K562 (cell line): ENCODE measurements at regions not wholly inside any gene's neighbourhood (a gene's known extent, or its start where the extent isn't known, plus 50 kb on each side); places are given as distances from the start of the nearest gene placed in this dataset.

Experiments
- FOXA3 ChIP-seq, 2 experiments: fragments of 450-650 bp in 1 of 2; sonication (generic) in 1 of 2; formaldehyde crosslinking; IDR thresholded peaks in 1 of 2; conservative IDR thresholded peaks in 1 of 2; 2 replicates each; pipeline versions ENCODE4 v1.4.0 to v1.8.0; 2020 to 2022; ENCODE audit warnings: mild to moderate bottlenecking in 2 of 2, missing genetic modification reagents in 1 of 2
- POLR2A ChIP-seq: fragments of 450-650 bp; conservative IDR thresholded peaks from 2 replicates; pipeline ENCODE4 v1.6.1; 2016
- POLR2AphosphoS5 ChIP-seq: IDR thresholded peaks from 2 replicates; pipeline ENCODE4 v1.6.1; 2011; ENCODE audit warnings: mild to moderate bottlenecking, low read depth, low read length, moderate library complexity; ENCODE audit not compliant: control insufficient read depth, insufficient read depth
- RBM22 ChIP-seq: fragments of 200-400 bp; formaldehyde crosslinking; IDR thresholded peaks from 2 replicates; pipeline ENCODE4 v1.6.1; 2018; ENCODE audit warnings: low read length, low read depth; ENCODE audit not compliant: poor library complexity, severe bottlenecking
- RNF2 ChIP-seq: sonication (generic); IDR thresholded peaks from 2 replicates; pipeline ENCODE4 v1.6.1; 2016
- SP2 ChIP-seq: IDR thresholded peaks from 2 replicates; pipeline ENCODE4 v1.6.1; 2011; ENCODE audit warnings: mild to moderate bottlenecking, low read depth, low read length, moderate library complexity; ENCODE audit not compliant: poor library complexity, severe bottlenecking; ENCODE audit errors: extremely low read depth
- ZNF780A ChIP-seq: fragments of 250-450 bp; sonication (Bioruptor Pico); IDR thresholded peaks from 2 replicates; pipeline ENCODE4 v1.5.0; 2021; ENCODE audit warnings: mild to moderate bottlenecking
- TF ChIP-seq, protein P1 (sequence below), 2 experiments: fragments of 450-650 bp; IDR thresholded peaks; 2 replicates each; pipeline ENCODE4 v1.6.1; 2018; ENCODE audit warnings: mild to moderate bottlenecking in 2 of 2, low read depth in 1 of 2; ENCODE audit not compliant: partially characterized antibody in 2 of 2
- TF ChIP-seq, protein P2 (sequence below), 3 experiments: fragments of 200-800 bp in 1 of 3; fragments of 250-450 bp in 1 of 3; fragments of 450-650 bp in 1 of 3; sonication (Bioruptor Pico) in 1 of 3; sonication (Bioruptor generic) in 1 of 3; formaldehyde crosslinking in 1 of 3; IDR thresholded peaks; 2 replicates each; pipeline versions ENCODE4 v1.6.1 to v1.8.0; 2016 to 2022; ENCODE audit warnings: mild to moderate bottlenecking in 2 of 3, missing genetic modification characterization in 2 of 3, missing compliant biosample characterization in 1 of 3, moderate library complexity in 1 of 3
- TF ChIP-seq, protein P3 (sequence below), 3 experiments: IDR thresholded peaks in 2 of 3; conservative IDR thresholded peaks in 1 of 3; 2 replicates each; pipeline ENCODE4 v1.5.1; 2011 to 2012; ENCODE audit warnings: low read length in 3 of 3, mild to moderate bottlenecking in 3 of 3, control low read depth in 2 of 3, improper control_type of control experiment in 1 of 3, inconsistent platforms in 1 of 3, low read depth in 1 of 3, mixed read lengths in 1 of 3, moderate library complexity in 1 of 3; ENCODE audit not compliant: insufficient read depth in 2 of 3
- TF ChIP-seq, protein P4 (sequence below): fragments of 250-450 bp; sonication (Bioruptor Pico); IDR thresholded peaks from 2 replicates; pipeline ENCODE4 v1.4.0; 2020; ENCODE audit warnings: borderline replicate concordance

DNA sequence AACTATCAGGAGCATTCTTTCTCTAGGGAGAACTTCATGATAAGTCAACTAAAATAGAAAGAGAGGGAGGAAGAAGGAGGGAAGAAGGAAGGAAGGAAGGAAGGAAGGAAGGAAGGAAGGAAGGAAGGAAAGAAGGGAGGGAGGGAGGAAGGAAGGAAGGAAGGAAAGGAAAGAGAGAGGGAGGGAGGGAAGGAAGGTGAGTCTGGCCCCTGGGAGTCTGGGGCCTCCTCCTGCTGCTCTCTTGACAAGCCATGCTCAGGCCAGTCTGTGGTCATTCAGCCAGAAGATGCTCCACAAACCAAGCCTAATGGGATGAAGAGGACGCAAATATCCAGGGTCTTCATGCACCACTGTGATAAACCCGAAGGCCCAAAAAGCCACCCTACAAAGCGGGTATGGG, 216.4 kb upstream of the AGAP1 start:
- TF ChIP-seq POLR2AphosphoS5: no peak
- TF ChIP-seq, protein P1, sequence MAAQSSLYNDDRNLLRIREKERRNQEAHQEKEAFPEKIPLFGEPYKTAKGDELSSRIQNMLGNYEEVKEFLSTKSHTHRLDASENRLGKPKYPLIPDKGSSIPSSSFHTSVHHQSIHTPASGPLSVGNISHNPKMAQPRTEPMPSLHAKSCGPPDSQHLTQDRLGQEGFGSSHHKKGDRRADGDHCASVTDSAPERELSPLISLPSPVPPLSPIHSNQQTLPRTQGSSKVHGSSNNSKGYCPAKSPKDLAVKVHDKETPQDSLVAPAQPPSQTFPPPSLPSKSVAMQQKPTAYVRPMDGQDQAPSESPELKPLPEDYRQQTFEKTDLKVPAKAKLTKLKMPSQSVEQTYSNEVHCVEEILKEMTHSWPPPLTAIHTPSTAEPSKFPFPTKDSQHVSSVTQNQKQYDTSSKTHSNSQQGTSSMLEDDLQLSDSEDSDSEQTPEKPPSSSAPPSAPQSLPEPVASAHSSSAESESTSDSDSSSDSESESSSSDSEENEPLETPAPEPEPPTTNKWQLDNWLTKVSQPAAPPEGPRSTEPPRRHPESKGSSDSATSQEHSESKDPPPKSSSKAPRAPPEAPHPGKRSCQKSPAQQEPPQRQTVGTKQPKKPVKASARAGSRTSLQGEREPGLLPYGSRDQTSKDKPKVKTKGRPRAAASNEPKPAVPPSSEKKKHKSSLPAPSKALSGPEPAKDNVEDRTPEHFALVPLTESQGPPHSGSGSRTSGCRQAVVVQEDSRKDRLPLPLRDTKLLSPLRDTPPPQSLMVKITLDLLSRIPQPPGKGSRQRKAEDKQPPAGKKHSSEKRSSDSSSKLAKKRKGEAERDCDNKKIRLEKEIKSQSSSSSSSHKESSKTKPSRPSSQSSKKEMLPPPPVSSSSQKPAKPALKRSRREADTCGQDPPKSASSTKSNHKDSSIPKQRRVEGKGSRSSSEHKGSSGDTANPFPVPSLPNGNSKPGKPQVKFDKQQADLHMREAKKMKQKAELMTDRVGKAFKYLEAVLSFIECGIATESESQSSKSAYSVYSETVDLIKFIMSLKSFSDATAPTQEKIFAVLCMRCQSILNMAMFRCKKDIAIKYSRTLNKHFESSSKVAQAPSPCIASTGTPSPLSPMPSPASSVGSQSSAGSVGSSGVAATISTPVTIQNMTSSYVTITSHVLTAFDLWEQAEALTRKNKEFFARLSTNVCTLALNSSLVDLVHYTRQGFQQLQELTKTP (IDR thresholded peaks at IDR 0.05; ENCODE audit: low read depth in 1 of 2, partially characterized antibody in 2 of 2): no peak
- TF ChIP-seq POLR2A: no peak
- TF ChIP-seq, protein P2, sequence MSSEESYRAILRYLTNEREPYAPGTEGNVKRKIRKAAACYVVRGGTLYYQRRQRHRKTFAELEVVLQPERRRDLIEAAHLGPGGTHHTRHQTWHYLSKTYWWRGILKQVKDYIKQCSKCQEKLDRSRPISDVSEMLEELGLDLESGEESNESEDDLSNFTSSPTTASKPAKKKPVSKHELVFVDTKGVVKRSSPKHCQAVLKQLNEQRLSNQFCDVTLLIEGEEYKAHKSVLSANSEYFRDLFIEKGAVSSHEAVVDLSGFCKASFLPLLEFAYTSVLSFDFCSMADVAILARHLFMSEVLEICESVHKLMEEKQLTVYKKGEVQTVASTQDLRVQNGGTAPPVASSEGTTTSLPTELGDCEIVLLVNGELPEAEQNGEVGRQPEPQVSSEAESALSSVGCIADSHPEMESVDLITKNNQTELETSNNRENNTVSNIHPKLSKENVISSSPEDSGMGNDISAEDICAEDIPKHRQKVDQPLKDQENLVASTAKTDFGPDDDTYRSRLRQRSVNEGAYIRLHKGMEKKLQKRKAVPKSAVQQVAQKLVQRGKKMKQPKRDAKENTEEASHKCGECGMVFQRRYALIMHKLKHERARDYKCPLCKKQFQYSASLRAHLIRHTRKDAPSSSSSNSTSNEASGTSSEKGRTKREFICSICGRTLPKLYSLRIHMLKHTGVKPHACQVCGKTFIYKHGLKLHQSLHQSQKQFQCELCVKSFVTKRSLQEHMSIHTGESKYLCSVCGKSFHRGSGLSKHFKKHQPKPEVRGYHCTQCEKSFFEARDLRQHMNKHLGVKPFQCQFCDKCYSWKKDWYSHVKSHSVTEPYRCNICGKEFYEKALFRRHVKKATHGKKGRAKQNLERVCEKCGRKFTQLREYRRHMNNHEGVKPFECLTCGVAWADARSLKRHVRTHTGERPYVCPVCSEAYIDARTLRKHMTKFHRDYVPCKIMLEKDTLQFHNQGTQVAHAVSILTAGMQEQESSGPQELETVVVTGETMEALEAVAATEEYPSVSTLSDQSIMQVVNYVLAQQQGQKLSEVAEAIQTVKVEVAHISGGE (CRISPR knock-in tag; IDR thresholded peaks at IDR 0.05): no peak
- no peak for TF ChIP-seq ZNF780A
- no peak for TF ChIP-seq RBM22
- TF ChIP-seq, protein P3, sequence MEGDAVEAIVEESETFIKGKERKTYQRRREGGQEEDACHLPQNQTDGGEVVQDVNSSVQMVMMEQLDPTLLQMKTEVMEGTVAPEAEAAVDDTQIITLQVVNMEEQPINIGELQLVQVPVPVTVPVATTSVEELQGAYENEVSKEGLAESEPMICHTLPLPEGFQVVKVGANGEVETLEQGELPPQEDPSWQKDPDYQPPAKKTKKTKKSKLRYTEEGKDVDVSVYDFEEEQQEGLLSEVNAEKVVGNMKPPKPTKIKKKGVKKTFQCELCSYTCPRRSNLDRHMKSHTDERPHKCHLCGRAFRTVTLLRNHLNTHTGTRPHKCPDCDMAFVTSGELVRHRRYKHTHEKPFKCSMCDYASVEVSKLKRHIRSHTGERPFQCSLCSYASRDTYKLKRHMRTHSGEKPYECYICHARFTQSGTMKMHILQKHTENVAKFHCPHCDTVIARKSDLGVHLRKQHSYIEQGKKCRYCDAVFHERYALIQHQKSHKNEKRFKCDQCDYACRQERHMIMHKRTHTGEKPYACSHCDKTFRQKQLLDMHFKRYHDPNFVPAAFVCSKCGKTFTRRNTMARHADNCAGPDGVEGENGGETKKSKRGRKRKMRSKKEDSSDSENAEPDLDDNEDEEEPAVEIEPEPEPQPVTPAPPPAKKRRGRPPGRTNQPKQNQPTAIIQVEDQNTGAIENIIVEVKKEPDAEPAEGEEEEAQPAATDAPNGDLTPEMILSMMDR (IDR thresholded peaks at IDR 0.05 in 2 of 3, conservative IDR thresholded peaks at IDR 0.05 in 1 of 3; ENCODE audit: insufficient read depth in 2 of 3, low read depth in 1 of 3, low read length in 3 of 3): no peak
- no peak for TF ChIP-seq RNF2
- TF ChIP-seq SP2: no peak
- no peak for TF ChIP-seq FOXA3 (CRISPR knock-in tag; conservative IDR thresholded peaks at IDR 0.05 in 1 of 2, IDR thresholded peaks at IDR 0.05 in 1 of 2)
- TF ChIP-seq, protein P4, sequence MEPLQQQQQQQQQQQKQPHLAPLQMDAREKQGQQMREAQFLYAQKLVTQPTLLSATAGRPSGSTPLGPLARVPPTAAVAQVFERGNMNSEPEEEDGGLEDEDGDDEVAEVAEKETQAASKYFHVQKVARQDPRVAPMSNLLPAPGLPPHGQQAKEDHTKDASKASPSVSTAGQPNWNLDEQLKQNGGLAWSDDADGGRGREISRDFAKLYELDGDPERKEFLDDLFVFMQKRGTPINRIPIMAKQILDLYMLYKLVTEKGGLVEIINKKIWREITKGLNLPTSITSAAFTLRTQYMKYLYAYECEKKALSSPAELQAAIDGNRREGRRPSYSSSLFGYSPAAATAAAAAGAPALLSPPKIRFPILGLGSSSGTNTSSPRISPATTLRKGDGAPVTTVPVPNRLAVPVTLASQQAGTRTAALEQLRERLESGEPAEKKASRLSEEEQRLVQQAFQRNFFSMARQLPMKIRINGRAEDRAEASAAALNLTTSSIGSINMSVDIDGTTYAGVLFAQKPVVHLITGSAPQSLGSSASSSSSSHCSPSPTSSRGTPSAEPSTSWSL: no peak
